HEK293 (cell line): ENCODE measurements at regions not wholly inside any gene's neighbourhood (a gene's known extent, or its start where the extent isn't known, plus 50 kb on each side); places are given as distances from the start of the nearest gene placed in this dataset.
A peak's percentile ranks its signal among the peaks of the same experiment; 100 is the strongest.

Source experiments
- CTCF ChIA-PET: fragments of 350-600 bp; formaldehyde crosslinking; extraction: SDS; loops from one replicate; lab custom pipeline; 2021; ENCODE audit warnings: antibody characterized with exemption; lab: Yijun Ruan, JAX
- POLR2A ChIA-PET: fragments of 300-600 bp; formaldehyde crosslinking; extraction: SDS; loops from one replicate; lab custom pipeline; 2020; ENCODE audit warnings: antibody characterized with exemption, inconsistent platforms; lab: Yijun Ruan, JAX
- H3K27ac ChIP-seq: fragments of 200-500 bp; sonication (Bioruptor generic); 2 replicates; pipeline ENCODE4 v1.5.1; 2014; ENCODE audit warnings: low read depth, low read length, control low read depth, inconsistent platforms; ENCODE audit errors: extremely low read depth
- H3K36me3 ChIP-seq, 2 experiments: fragments of 200-500 bp in 1 of 2; sonication (Bioruptor generic) in 1 of 2; 1 replicate in 1 of 2; 2 replicates in 1 of 2; pipeline ENCODE4 v1.5.1; 2014 to 2017; ENCODE audit warnings: inconsistent platforms in 2 of 2, low read length in 2 of 2; ENCODE audit not compliant: control insufficient read depth in 2 of 2, insufficient read depth in 1 of 2
- H3K4me1 ChIP-seq: fragments of 200-500 bp; sonication (Bioruptor generic); 2 replicates; pipeline ENCODE4 v1.5.1; 2014; ENCODE audit warnings: mild to moderate bottlenecking, low read length, inconsistent platforms; ENCODE audit not compliant: control insufficient read depth, insufficient read depth
- H3K4me3 ChIP-seq: 2 replicates; pipeline ENCODE4 v1.5.1; 2011; ENCODE audit warnings: low read depth, mild to moderate bottlenecking, control low read depth, low read length, moderate library complexity
- H3K9me3 ChIP-seq: fragments of 200-500 bp; sonication (Bioruptor generic); 2 replicates; pipeline ENCODE4 v1.5.1; 2014; ENCODE audit warnings: low read depth, low read length, inconsistent platforms; ENCODE audit not compliant: control insufficient read depth, insufficient read depth
- EGR2 ChIP-seq: fragments of 450-650 bp; formaldehyde crosslinking; IDR thresholded peaks from 2 replicates; pipeline ENCODE4 v1.5.1; 2016; ENCODE audit warnings: low read depth, missing biosample characterization, missing genetic modification characterization
- HOXD13 ChIP-seq: sonication (generic); formaldehyde crosslinking; IDR thresholded peaks from 2 replicates; pipeline ENCODE4 v1.8.0; 2022; ENCODE audit warnings: missing genetic modification reagents, borderline replicate concordance
- KLF1 ChIP-seq: fragments of 450-650 bp; formaldehyde crosslinking; IDR thresholded peaks from 2 replicates; pipeline ENCODE4 v1.5.1; 2016; ENCODE audit warnings: missing biosample characterization, missing genetic modification characterization
- KLF8 ChIP-seq: fragments of 450-650 bp; formaldehyde crosslinking; IDR thresholded peaks from 2 replicates; pipeline ENCODE4 v1.5.1; 2016; ENCODE audit warnings: missing biosample characterization, missing genetic modification characterization
- MEIS1 ChIP-seq: sonication (generic); formaldehyde crosslinking; IDR thresholded peaks from 2 replicates; pipeline ENCODE4 v1.8.1; 2022; ENCODE audit warnings: missing genetic modification reagents, mild to moderate bottlenecking, borderline replicate concordance
- ZFHX2 ChIP-seq: fragments of 450-650 bp; formaldehyde crosslinking; conservative IDR thresholded peaks from 2 replicates; pipeline ENCODE4 v1.5.1; 2016; ENCODE audit warnings: missing biosample characterization, missing genetic modification characterization
- ZNF10 ChIP-seq: fragments of 450-650 bp; formaldehyde crosslinking; IDR thresholded peaks from 2 replicates; pipeline ENCODE4 v1.5.1; 2017; ENCODE audit warnings: missing biosample characterization, missing genetic modification characterization
- ZNF132 ChIP-seq: fragments of 450-650 bp; formaldehyde crosslinking; IDR thresholded peaks from 2 replicates; pipeline ENCODE4 v1.5.1; 2017; ENCODE audit warnings: missing biosample characterization, missing genetic modification characterization, borderline replicate concordance
- ZNF2 ChIP-seq: fragments of 450-650 bp; formaldehyde crosslinking; IDR thresholded peaks from 2 replicates; pipeline ENCODE4 v1.5.1; 2016; ENCODE audit warnings: missing biosample characterization, missing genetic modification characterization
- ZNF24 ChIP-seq: fragments of 450-650 bp; formaldehyde crosslinking; IDR thresholded peaks from 2 replicates; pipeline ENCODE4 v1.5.1; 2016; ENCODE audit warnings: missing biosample characterization, missing genetic modification characterization
- ZNF404 ChIP-seq: fragments of 450-650 bp; formaldehyde crosslinking; IDR thresholded peaks from 2 replicates; pipeline ENCODE4 v1.5.1; 2017; ENCODE audit warnings: missing biosample characterization, missing genetic modification characterization
- ZNF473 ChIP-seq: fragments of 450-650 bp; formaldehyde crosslinking; IDR thresholded peaks from 2 replicates; pipeline ENCODE4 v1.5.1; 2017; ENCODE audit warnings: missing biosample characterization, missing genetic modification characterization
- ZNF610 ChIP-seq: fragments of 450-650 bp; formaldehyde crosslinking; IDR thresholded peaks from 2 replicates; pipeline ENCODE4 v1.5.1; 2016; ENCODE audit warnings: missing biosample characterization, missing genetic modification characterization, borderline replicate concordance
- ZNF830 ChIP-seq: fragments of 450-650 bp; IDR thresholded peaks from 2 replicates; pipeline ENCODE4 v1.5.0; 2018; ENCODE audit warnings: missing biosample characterization, missing genetic modification characterization, low read depth, mild to moderate bottlenecking, moderate library complexity
- TF ChIP-seq, protein P1 (sequence below): fragments of 450-650 bp; formaldehyde crosslinking; IDR thresholded peaks from 2 replicates; pipeline ENCODE4 v1.5.1; 2016; ENCODE audit warnings: missing biosample characterization, missing genetic modification characterization
- TF ChIP-seq, protein P2 (sequence below): fragments of 450-650 bp; formaldehyde crosslinking; IDR thresholded peaks from 2 replicates; pipeline ENCODE4 v1.5.1; 2016; ENCODE audit warnings: missing biosample characterization, missing genetic modification characterization
- TF ChIP-seq, protein P3 (sequence below): fragments of 450-650 bp; IDR thresholded peaks from 2 replicates; pipeline ENCODE4 v1.5.1; 2018; ENCODE audit warnings: missing biosample characterization, mild to moderate bottlenecking, missing genetic modification characterization
- TF ChIP-seq, protein P4 (sequence below): fragments of 450-650 bp; formaldehyde crosslinking; IDR thresholded peaks from 2 replicates; pipeline ENCODE4 v1.5.1; 2017; ENCODE audit warnings: missing biosample characterization, mild to moderate bottlenecking, missing genetic modification characterization, moderate library complexity

DNA sequence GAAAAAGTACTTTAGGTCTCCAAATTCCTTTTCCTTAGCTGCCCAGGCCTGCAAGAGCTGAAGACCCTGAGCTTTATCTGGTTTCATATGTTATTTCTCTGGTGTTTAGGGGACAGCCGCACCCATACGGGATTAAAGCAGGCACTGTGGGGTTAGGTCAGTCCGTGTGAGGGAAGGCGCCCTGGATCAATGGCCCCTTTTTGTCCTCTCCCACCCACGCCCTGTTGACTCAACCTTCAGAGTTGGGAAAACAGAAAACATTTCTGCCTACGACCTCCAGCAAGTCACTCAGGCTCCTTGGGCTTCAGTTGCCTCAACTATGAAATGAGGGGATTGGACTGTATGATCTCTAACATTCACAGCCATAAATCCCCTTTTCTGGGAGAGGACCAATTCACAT, 55.2 kb upstream of the BARX2 start:
- Histone ChIP-seq H3K4me1 (no peaks in the 10 kb centered on the region), H3K27ac (no peak overlapping the region), H3K4me3 (no peak overlapping the region)
- POLR2A ChIA-PET, result no interaction called here
- TF ChIP-seq ZFHX2 (peak; percentile 51), EGR2 (tag by site-specific recombination) (peak; percentile 31; the same call in 1 of the 2 replicates), KLF1 (tag by site-specific recombination) (no peak)
- TF ChIP-seq, all 188 proteins: peak for 2
- no peaks in the 10 kb centered on the region for H3K36me3 ChIP-seq
- CTCF ChIA-PET, result interaction anchor here (0.6 to 3.6 kb wide), 2 partner anchors 11 to 48 kb away, joined by 5 to 19 read pairs; no protein-coding TSS in a partner anchor
- no peaks in the 10 kb centered on the region for H3K9me3 ChIP-seq

DNA sequence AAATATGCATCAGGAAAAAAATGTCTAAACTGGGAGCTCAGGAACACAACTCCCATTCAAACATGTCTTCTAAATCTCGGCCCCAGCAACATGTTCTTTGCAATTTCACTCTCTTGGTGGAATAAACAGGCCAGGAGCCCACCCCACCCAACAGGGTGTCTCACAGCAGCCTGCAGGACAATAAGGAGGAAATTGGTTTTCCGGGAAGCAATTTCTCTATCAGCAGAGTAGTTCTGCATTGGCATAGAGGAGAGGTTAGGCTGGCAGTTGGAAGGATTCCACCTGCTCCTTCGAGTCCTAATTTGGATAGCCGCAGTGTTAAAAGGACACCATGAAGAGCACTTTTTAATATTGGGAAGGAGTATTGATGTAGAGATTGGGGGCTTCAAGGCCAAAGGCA, 55.9 kb upstream of the BARX2 start:
- ChIA-PET POLR2A (no interaction called here), CTCF (interaction anchor here (1.5 to 3.6 kb wide), 3 partner anchors 11 to 435 kb away, joined by 4 to 19 read pairs (median 7); no protein-coding TSS in a partner anchor)
- TF ChIP-seq ZNF132 (tag by site-specific recombination) (no peak), ZNF610 (tag by site-specific recombination) (no peak), ZNF473 (tag by site-specific recombination) (no peak), MEIS1 (CRISPR knock-in tag) (no peak), KLF8 (tag by site-specific recombination) (no peak), ZNF10 (tag by site-specific recombination) (no peak), EGR2 (tag by site-specific recombination) (no peak), ZNF2 (tag by site-specific recombination) (no peak), ZNF830 (no peak), HOXD13 (CRISPR knock-in tag) (no peak), ZNF404 (tag by site-specific recombination) (no peak), ZNF24 (tag by site-specific recombination) (no peak)
- TF ChIP-seq, protein P1, sequence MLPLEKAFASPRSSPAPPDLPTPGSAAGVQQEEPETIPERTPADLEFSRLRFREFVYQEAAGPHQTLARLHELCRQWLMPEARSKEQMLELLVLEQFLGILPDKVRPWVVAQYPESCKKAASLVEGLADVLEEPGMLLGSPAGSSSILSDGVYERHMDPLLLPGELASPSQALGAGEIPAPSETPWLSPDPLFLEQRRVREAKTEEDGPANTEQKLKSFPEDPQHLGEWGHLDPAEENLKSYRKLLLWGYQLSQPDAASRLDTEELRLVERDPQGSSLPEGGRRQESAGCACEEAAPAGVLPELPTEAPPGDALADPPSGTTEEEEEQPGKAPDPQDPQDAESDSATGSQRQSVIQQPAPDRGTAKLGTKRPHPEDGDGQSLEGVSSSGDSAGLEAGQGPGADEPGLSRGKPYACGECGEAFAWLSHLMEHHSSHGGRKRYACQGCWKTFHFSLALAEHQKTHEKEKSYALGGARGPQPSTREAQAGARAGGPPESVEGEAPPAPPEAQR (tag by site-specific recombination), result no peak
- TF ChIP-seq, protein P2, sequence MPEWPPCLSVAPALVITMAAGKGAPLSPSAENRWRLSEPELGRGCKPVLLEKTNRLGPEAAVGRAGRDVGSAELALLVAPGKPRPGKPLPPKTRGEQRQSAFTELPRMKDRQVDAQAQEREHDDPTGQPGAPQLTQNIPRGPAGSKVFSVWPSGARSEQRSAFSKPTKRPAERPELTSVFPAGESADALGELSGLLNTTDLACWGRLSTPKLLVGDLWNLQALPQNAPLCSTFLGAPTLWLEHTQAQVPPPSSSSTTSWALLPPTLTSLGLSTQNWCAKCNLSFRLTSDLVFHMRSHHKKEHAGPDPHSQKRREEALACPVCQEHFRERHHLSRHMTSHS (tag by site-specific recombination), result no peak
- TF ChIP-seq, protein P3, sequence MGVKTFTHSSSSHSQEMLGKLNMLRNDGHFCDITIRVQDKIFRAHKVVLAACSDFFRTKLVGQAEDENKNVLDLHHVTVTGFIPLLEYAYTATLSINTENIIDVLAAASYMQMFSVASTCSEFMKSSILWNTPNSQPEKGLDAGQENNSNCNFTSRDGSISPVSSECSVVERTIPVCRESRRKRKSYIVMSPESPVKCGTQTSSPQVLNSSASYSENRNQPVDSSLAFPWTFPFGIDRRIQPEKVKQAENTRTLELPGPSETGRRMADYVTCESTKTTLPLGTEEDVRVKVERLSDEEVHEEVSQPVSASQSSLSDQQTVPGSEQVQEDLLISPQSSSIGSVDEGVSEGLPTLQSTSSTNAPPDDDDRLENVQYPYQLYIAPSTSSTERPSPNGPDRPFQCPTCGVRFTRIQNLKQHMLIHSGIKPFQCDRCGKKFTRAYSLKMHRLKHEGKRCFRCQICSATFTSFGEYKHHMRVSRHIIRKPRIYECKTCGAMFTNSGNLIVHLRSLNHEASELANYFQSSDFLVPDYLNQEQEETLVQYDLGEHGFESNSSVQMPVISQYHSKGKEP (tag by site-specific recombination), result no peak
- TF ChIP-seq, protein P4, sequence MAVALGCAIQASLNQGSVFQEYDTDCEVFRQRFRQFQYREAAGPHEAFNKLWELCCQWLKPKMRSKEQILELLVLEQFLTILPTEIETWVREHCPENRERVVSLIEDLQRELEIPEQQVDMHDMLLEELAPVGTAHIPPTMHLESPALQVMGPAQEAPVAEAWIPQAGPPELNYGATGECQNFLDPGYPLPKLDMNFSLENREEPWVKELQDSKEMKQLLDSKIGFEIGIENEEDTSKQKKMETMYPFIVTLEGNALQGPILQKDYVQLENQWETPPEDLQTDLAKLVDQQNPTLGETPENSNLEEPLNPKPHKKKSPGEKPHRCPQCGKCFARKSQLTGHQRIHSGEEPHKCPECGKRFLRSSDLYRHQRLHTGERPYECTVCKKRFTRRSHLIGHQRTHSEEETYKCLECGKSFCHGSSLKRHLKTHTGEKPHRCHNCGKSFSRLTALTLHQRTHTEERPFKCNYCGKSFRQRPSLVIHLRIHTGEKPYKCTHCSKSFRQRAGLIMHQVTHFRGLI, result no peak
- Histone ChIP-seq H3K4me3 (no peak overlapping the region), H3K36me3 (no peaks in the 10 kb centered on the region), H3K4me1 (no peaks in the 10 kb centered on the region), H3K27ac (no peak overlapping the region), H3K9me3 (no peaks in the 10 kb centered on the region)
